ENCODE measurements at regions not wholly inside any gene's neighbourhood (a gene's known extent, or its start where the extent isn't known, plus 50 kb on each side); places are given as distances from the start of the nearest gene placed in this dataset.

DNA sequence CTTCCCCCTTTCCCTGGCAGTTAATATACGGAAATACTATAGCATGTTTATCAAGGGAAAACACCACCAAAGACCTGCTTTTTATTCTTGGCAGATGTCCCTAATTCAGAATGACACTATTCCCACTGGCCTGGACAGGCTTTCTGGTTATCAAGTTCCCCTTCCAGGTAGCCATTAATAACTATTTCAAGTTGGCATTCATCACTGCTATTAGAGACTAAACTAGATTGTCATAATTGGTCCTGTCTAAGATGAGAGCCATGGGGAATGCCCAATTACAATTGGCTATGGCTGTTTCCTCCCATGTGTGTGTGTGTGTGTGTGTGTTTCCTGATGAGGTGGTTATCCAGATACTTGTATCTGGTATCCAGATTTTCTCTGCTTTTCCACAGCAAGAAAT is 608.1 kb downstream of the SQOR start:
- ATAC-seq: no peak

More for the DNA sequence above, 608.1 kb downstream of the SQOR start:
- Mint-ChIP-seq H3K4me1 (peaks cover 12% of the 10 kb centered on the region), H3K4me3 (no peak overlapping the region), H3K27ac (no peak overlapping the region), H3K9me3 (peaks cover 3% of the 10 kb centered on the region), H3K36me3 (no peaks in the 10 kb centered on the region), H3K27me3 (ENCODE audit: low read depth) (no peaks in the 10 kb centered on the region)
- TF ChIP-seq ZNF416 (CRISPR knock-in tag; IDR thresholded peaks at IDR 0.05) (no peak), ARID4B (CRISPR knock-in tag; IDR thresholded peaks at IDR 0.05; ENCODE audit: borderline replicate concordance) (no peak), ETV6 (CRISPR knock-in tag; IDR thresholded peaks at IDR 0.05) (no peak), ZNF263 (CRISPR knock-in tag; IDR thresholded peaks at IDR 0.05; ENCODE audit: low read depth) (no peak), OVOL2 (CRISPR knock-in tag; IDR thresholded peaks at IDR 0.05; ENCODE audit: borderline replicate concordance) (no peak), KAT7 (CRISPR knock-in tag; IDR thresholded peaks at IDR 0.05; ENCODE audit: borderline replicate concordance) (no peak), NR2C2 (CRISPR knock-in tag; IDR thresholded peaks at IDR 0.05) (no peak), SOX15 (CRISPR knock-in tag; IDR thresholded peaks at IDR 0.05) (no peak), ZSCAN18 (CRISPR knock-in tag; IDR thresholded peaks at IDR 0.05) (no peak)
- TF ChIP-seq, protein P1, sequence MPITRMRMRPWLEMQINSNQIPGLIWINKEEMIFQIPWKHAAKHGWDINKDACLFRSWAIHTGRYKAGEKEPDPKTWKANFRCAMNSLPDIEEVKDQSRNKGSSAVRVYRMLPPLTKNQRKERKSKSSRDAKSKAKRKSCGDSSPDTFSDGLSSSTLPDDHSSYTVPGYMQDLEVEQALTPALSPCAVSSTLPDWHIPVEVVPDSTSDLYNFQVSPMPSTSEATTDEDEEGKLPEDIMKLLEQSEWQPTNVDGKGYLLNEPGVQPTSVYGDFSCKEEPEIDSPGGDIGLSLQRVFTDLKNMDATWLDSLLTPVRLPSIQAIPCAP (CRISPR knock-in tag; IDR thresholded peaks at IDR 0.05): no peak
- TF ChIP-seq, protein P2, sequence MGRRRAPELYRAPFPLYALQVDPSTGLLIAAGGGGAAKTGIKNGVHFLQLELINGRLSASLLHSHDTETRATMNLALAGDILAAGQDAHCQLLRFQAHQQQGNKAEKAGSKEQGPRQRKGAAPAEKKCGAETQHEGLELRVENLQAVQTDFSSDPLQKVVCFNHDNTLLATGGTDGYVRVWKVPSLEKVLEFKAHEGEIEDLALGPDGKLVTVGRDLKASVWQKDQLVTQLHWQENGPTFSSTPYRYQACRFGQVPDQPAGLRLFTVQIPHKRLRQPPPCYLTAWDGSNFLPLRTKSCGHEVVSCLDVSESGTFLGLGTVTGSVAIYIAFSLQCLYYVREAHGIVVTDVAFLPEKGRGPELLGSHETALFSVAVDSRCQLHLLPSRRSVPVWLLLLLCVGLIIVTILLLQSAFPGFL (CRISPR knock-in tag; IDR thresholded peaks at IDR 0.05; ENCODE audit: borderline replicate concordance): no peak
- TF ChIP-seq, protein P3, sequence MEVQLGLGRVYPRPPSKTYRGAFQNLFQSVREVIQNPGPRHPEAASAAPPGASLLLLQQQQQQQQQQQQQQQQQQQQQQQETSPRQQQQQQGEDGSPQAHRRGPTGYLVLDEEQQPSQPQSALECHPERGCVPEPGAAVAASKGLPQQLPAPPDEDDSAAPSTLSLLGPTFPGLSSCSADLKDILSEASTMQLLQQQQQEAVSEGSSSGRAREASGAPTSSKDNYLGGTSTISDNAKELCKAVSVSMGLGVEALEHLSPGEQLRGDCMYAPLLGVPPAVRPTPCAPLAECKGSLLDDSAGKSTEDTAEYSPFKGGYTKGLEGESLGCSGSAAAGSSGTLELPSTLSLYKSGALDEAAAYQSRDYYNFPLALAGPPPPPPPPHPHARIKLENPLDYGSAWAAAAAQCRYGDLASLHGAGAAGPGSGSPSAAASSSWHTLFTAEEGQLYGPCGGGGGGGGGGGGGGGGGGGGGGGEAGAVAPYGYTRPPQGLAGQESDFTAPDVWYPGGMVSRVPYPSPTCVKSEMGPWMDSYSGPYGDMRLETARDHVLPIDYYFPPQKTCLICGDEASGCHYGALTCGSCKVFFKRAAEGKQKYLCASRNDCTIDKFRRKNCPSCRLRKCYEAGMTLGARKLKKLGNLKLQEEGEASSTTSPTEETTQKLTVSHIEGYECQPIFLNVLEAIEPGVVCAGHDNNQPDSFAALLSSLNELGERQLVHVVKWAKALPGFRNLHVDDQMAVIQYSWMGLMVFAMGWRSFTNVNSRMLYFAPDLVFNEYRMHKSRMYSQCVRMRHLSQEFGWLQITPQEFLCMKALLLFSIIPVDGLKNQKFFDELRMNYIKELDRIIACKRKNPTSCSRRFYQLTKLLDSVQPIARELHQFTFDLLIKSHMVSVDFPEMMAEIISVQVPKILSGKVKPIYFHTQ (CRISPR knock-in tag; IDR thresholded peaks at IDR 0.05): no peak
- ChIA-PET CTCF (no interaction called here), POLR2A (no interaction called here)
- DNase-seq (ENCODE audit: low spot score): no peak

Data from WTC11 (cell line).